HG03066 (cell line): ENCODE measurements at regions not wholly inside any gene's neighbourhood (a gene's known extent, or its start where the extent isn't known, plus 50 kb on each side); places are given as distances from the start of the nearest gene placed in this dataset.

Experiments used
- ATAC-seq: cut with Tn5 transposase; IDR thresholded peaks from one replicate; pipeline ENCODE4 v1.9.1; 2021; ENCODE audit warnings: low read depth; ENCODE audit not compliant: unreplicated experiment

DNA sequence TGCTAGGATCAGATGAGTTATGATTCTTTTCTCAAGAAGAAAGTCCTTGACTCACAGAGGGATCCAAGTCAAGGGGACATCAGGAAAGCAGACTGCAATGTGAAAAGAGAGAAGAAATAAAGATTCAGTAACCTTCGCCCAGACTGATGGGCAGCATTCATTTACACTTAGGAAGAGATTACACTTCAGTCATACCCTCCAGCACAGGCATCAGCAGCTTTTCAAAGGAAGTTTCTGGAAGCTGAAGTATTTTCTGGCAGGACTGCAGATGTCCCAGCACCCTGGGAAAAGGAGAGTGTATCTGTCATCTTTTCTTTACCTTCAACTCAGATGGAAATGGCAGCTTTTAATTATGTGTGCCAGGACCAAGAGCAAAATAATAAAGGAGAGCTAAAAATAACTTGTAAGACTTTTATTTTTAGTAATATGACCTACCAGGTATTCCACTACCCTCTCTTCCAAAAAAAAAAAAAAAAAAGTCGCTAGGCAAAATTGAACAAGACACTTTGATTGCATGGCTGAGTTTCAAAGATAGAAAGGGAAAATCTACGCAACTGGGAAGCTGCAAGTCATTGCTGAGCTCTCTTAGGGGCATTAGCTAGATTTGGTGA lies 712.1 kb downstream of the EPM2A start:
- no peak for ATAC-seq

DNA sequence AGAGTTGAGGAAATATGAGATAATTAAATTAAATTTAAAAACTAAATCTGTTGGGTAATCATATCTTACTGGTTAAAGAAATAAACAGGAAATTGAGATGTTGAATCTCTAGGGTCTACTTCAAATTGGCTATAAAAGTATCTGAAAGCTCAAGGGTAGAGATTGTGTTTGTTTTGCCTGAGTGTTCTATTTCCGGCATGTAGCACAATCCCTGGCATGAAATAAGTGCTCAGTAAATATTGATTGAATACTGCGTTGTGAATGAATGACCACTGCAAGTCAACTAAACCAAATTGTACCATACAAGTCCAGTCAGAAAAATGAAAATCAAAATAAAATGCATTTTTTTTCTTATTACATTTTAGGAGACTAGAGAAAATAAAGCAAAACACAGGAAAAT lies 709.8 kb downstream of the EPM2A start:
- no peak for ATAC-seq

DNA sequence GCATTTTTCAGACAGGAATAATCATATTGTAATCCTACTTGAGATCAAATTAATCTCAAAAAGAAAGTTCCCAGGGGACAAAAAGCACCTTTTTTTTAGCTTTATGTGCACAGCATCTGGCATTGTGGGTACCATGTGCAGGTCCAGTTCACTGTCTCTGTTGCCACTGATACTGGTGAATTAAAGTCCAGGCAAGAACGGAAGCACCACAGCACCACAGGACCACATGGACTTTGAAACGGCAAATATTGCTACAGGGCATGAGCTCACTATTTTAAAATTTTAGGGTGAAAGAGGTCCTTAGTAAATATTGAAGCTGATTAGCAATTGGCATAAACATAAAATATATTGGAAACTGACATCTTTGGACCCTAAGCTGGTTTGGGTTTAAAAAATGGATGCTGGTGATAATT lies 709.0 kb downstream of the EPM2A start:
- no peak for ATAC-seq

DNA sequence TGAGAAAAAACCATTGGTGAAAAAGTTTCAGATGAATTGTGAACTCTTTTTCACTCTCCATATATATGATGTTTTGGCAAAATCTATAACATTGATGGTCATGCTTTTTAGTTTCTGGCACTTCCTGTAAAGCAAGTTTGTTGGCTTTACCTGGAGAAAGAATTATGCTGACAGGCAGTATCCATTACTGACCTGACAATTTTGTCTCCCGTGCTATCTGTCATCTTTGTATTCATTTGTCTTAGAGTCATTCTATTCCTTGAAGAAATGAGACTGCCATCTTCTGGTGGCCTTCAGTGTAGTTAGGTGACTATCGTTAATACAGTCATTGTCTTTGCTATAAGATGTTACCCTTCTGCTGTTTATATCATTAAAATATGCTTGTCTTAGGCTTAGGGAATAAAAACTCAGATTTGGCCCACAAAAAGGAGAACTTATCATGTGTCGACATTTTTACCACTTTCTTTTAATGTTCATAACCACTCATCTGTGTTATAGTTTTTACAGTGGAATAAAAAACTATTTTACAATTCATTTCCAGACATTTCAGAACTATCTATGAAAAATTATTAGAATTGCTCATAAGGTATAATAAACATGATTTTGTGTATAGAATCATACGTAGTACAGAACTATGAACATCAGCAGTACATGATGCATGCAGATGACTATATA lies 707.0 kb downstream of the EPM2A start:
- peak; percentile 78 for ATAC-seq

DNA sequence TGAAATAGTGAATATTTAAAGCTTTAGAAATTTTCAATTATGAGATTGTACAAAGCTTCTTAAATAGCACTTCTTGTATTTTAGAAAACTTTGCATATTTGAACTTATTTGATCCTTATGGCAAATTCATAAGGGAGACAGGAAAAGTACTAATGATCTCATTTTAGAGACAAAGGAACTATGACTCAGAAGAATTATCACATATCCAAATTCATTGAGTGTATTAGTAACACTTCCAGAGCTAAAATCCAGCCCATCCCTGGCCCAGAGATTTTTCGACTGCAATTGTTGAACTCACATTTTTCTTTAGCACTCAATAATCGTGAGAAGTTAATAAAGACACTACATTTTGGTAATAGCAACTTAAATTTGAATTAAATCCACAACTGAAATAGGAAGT lies 704.3 kb downstream of the EPM2A start:
- no peak for ATAC-seq

DNA sequence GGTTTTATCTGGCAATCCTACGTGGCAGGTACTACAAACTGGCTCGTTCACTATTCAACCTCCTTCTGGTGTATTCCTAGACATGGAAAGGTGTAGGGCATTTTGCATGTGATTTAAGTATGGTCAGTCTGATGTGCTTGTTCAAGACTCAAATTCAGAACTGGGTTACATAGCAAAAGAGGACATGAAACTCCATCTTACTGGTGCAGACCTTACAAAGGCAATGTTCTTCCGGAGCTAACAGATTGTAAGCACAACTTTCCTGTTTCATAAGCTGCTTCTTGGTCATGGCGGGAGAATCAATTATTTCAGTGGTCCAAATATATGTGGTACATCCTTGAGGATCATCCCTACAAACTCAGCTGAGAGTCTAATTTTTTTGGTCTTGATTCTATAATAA lies 703.4 kb downstream of the EPM2A start:
- no peak for ATAC-seq

DNA sequence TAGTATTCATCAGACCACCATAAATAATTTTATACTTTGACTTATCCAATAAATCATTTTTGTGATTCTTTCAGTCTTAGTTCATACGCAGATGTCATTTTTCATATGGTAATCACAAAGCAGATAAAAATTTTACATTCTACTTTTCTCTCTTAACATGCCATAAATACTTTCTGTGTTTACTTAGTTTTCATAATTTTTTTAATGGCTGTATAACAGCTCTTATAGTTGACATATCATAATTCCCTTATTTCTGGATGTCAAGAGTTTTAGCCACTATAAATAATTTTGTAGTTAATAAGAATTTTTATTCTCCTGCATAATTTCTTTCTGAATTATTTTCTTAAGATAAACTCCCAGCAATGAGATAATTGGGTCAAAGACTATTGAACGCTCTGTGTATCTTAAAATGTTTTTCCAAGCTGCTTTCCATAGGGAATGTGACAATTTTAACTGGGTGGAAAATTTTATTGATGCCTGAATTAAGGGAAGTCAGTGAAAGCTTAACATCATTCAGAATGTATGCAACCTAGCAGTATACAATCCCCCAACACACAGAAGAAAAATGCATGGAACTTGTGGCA lies 702.7 kb downstream of the EPM2A start:
- ATAC-seq = no peak

DNA sequence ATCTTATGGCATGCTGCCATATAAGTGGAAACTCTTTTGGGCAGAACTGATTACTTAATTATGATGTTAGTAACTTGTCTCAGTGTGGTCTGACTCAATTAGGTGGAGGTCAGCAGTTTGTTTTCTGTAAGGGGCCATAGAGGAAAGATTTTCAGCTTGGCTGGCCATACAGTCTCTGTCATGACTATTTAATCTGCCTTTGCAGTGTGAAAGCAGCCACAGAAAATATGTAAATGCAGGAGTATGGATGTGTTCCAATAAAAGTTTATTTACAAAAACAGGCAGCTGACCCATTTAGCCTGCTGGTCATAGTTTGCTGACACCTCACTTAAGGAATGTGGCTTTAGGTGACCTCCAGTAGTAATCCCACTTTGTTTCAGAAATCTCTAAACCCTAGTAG lies 700.7 kb downstream of the EPM2A start:
- ATAC-seq = no peak

DNA sequence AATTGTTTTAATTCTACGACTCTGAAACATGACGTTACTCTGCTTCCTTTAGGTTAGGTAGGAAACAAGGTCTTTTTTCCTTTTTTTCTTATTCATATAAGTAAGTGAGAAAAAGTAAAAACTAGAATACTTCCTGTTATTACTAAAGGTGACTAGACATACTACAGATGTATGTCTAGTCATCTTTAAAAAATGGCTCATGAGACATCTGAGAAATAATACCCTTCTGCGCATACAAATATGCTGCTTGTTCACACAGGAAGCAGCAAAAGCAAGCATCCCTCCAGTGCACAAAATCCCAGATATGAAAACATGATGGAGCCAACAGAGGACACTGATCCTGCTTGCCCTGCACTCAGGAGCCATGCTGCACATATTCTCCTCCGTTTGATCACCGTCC lies 699.1 kb downstream of the EPM2A start:
- no peak for ATAC-seq

DNA sequence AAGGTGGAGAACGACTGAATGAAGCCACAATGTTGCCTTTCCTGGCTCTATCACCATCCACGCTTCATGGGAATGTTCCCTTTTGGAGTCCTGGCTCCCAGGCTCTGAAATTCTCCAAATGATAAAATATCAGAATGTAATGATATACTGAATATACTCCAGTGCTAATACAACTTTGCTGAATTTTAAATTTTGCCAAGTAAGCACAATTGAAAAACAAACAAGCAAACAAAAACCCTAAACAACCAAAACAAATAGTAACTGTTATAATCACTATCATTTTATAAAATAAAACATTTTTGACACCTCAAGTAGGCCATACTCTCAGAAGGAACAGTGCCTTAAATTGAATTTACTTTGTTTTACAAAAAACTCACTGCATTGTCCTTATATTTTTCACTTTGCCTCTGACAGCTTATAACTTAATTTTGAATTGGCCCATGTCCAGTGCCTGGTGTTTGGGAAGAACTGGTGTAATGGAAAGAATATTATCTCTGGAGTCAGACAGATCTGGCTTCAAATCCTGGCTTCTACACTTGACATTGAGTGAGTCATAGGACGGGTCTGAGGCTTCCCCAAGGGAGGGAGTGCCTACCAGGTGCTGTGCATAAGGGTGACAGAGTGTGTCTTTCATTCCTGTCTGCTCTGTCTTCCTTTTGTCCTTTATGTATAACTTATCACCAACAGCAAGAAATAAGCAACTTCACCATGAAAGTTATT lies 698.3 kb downstream of the EPM2A start:
- ATAC-seq = no peak

DNA sequence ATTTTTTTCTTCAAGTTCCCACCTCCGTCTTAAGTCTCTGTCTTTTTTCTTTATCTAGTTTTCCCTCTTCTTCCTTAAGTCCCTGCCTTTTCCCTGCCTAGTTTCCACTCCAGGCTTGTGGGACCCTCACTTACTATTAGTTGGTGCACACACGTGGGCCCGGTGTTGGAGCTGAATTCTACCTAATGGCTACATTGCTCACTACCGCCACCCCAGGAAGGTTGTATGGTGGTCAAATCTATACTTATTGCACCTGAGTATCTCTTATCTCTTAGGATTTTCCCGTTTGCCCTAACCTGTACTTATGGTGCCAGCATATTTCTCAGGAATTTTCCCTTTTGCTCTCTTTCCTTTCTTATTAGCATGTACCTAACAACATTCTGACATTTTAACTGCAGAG lies 692.8 kb downstream of the EPM2A start:
- no peak for ATAC-seq

DNA sequence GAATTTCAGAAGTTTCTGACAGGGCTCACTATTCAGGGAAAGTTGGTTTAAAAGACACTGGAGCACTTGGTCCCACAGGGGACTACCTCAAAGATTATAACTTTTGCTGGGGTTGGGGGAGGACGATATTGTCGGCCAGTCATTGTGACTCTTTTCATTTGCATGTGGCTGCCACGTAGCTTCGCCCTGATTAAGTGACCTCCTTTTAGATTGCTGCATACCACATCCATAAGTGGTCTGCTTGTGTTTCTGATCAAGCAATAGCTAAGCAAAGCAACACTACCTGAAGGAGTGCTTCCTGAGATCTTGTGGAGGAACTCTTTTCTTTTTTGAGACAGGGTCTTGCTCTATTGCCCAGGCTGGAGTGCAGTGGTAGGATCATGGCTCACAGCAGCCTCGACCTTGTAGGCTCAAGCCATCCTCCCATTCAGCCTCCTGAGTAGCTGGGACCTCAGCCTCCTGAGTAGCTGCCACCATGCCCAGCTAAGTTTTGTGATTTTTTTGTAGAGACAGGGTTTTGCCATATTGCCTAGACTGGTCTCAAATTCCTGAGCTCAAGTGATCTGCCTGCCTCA lies 691.3 kb downstream of the EPM2A start:
- ATAC-seq = no peak

DNA sequence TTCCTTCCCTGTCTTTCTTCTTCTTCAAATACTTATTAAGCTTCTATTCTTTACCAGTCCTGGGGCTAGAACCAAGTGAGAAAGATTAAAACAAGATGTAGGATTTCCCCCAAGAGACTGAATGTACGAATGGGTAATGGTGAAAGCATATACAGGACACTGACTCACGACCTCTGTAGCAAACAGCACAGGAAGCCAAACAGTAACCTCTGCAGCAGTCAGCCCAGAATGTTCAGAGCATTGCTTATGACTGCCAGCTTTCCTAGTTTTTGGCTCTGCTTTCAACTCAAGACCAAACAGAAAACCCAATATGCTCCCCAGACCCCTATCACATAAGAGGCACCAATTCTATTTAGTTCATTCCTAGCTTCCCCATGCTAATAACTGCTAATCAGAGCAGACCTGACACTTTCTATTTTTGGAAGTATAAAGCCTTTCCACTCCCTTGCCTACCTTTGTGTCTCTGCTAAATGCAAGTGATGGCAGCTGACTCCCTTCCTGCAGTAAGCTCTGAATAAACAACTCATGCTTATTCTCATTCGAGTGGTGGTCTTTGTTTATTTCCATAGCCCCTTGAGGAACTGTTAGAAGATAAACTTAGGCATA lies 690.6 kb downstream of the EPM2A start:
- ATAC-seq = no peak

DNA sequence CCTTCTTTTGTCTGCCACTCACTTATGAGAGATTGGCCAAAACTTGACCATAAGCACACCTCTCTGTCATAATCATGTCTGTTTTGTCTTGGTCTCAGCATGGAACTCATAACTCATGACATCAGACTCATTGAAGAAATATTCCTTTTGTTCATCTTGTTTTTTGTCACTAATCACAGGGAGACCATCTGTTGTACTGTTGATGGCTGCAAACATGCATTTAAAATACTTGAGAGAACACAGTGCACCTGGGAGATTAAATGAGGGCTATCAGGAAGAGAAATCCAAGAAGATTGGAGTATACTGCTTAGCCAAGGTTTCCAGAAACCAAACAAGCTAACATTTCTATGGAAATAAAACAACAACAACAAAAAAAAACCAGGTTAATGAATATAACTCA lies 689.7 kb downstream of the EPM2A start:
- no peak for ATAC-seq

DNA sequence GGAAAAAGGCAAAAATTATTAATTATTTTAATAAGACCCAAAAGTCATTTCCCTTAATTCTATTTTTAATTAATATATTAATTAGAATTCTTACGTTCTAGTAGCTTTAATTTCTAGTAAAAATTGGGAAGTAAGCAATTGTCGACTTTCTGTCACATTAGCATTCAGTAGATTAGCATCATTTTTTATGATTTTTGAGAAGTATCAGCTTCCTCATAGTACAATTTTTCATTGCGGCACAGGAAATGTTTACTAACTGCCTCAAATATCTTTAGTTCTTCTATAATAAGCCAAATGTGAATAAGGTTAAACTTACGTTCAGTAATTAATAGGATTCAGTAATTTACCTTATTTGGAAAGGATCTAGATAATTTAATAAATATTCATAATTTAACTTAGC lies 687.4 kb downstream of the EPM2A start:
- no peak for ATAC-seq

DNA sequence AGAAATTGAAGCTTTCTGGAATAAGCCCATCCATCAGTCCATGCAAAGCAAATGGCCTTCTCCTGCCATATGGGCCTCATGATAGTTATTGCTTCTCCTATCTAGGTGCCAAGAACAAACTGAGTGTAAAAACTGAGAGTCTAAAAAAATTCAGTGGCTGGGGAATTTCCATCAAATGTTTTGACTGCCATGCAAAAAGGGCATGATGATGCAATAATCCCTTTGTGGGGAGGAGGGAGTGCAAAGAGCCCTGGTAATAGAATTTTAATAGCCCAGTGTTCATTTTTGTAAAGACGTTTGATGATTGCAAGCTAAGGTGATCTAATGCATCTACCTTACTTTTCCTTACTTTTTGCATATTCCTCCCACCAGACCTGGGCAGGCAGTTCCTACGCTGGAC lies 683.7 kb downstream of the EPM2A start:
- ATAC-seq = no peak

DNA sequence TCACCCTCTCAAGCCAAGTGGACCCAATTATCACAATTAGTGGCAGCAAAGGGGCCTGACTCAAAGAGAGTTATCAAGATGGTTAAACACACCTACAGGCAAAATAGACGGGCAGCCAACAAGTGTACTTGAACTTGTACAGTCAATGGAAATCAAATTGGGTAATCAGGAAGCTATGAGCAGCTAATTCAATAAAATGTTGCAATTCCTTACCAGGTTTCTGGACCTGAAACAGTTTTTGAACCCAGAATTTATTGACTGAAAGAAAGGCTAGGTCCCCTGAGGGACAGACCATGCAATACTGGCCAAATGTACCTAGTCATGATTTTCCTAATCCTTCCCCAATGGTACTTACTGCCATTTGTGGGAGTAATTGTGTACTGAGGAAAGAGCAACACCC lies 679.8 kb downstream of the EPM2A start:
- no peak for ATAC-seq

DNA sequence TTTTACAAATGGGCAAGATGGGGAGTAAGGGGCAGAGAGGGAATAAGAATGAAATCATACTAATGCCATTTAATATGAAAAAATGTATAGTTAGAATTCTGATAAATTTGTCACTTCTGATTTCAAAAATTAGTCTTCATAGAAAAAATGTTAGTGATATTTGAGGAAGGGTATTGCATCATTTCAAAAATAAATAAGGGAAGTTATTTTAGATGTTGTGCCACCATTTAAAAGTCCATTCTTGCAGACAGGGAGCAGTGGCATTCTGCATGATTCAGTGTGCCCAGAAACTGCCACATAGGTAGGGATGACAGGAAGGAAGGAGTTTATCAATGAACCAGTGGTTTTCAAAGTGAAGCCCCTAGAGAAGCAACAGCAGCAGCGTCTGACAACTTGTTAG lies 674.6 kb downstream of the EPM2A start:
- ATAC-seq = no peak

DNA sequence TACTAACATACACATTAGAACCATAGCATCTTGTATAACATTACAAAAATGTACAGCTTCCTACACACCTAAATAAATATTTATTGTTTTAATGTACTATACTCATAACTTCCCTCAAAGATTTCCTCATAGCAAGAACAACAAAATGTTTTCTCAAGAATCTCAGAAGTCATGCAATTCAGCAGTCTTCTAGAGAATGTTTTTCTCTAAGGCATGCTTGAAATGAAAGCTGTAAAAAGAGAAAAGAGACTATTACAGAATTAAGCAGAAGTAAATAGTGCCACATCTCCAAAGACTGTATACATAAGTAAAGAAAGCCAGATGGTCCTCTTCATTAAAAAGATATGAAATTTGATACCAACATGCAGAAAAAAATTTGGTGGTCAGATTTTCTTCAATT lies 672.2 kb downstream of the EPM2A start:
- no peak for ATAC-seq

DNA sequence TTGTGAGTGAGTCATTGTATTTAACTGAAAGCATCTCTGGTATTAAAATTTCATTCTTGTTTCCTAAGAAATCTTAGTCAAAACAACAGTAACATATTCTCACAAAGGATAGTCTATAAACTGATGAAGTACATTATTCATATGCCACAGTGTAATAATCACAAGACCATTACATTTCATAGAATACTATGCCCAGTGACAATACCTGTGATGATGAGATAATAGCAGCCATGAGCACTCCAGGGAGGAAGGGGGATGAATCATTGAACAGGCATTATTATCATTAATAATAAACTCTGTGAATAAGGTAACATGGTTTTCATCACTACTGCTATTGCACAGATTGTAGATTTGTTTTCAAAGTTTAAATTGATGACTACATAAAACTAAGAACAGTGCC lies 667.9 kb downstream of the EPM2A start:
- no peak for ATAC-seq

DNA sequence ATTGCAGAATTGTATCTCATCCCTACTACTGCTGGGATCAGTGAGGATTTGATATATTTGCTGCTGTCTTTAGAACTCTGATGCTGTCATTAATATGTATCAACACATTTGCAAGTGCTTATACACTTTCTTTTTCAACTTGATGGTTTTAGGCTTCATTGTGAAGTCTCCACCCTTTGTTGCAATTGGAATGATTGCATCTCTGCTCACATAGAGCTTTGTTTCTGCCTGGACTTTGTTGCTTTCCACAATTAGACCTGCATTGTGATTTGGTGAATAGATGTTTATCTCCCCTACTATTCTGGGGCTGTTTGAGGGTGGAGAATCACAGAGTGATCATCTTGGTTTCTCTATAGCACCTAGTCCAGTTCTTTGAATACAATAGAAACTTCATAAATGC lies 666.7 kb downstream of the EPM2A start:
- no peak for ATAC-seq
